ENCODE measurements at regions not wholly inside any gene's neighbourhood (a gene's known extent, or its start where the extent isn't known, plus 50 kb on each side); places are given as distances from the start of the nearest gene placed in this dataset.

DNA sequence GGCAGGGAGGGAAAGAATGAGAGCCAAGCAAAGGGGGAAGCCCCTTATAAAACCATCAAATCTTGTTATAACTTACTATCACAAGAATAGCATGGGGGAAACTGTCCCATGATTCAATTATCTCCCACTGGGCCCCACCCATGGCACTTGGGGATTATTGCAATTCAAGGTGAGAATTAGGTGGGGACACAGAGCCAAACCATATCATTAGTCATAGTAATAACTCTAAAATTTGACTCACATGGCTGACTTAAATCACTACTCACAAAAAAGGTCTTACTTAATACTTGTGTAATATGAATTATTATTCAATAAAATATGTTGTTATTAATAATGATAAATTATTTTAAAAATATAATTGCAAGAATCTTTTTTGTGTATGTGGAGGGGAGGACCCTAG, 178.1 kb upstream of the TCF21 start:
- TF ChIP-seq POLR2A (IDR thresholded peaks at IDR 0.05) (no peak), POLR2AphosphoS5 (IDR thresholded peaks at IDR 0.05) (no peak)
- TF ChIP-seq, protein P1, sequence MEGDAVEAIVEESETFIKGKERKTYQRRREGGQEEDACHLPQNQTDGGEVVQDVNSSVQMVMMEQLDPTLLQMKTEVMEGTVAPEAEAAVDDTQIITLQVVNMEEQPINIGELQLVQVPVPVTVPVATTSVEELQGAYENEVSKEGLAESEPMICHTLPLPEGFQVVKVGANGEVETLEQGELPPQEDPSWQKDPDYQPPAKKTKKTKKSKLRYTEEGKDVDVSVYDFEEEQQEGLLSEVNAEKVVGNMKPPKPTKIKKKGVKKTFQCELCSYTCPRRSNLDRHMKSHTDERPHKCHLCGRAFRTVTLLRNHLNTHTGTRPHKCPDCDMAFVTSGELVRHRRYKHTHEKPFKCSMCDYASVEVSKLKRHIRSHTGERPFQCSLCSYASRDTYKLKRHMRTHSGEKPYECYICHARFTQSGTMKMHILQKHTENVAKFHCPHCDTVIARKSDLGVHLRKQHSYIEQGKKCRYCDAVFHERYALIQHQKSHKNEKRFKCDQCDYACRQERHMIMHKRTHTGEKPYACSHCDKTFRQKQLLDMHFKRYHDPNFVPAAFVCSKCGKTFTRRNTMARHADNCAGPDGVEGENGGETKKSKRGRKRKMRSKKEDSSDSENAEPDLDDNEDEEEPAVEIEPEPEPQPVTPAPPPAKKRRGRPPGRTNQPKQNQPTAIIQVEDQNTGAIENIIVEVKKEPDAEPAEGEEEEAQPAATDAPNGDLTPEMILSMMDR (IDR thresholded peaks at IDR 0.05 in 8 of 11, conservative IDR thresholded peaks at IDR 0.05 in 3 of 11), result no peak

Data from spleen (tissue), 7 donors.